Liver (tissue), 6 donors: ENCODE measurements at regions not wholly inside any gene's neighbourhood (a gene's known extent, or its start where the extent isn't known, plus 50 kb on each side); places are given as distances from the start of the nearest gene placed in this dataset.
"Not testable (repeated sequence)": the region's sequence is repeated elsewhere in the genome, so short reads cannot be mapped to it uniquely, and the experiment has no call there.

Source experiments
- DNase-seq: peaks from one replicate; pipeline ENCODE4 v3.0.0-alpha.2; 2017; ENCODE audit warnings: low spot score
- H3K27ac ChIP-seq, 2 donors: one replicate each; pipeline ENCODE4 v1.7.0; 2013; ENCODE audit warnings: inconsistent platforms in 2 of 2, low read length in 2 of 2, control low read depth in 1 of 2, low read depth in 1 of 2, mild to moderate bottlenecking in 1 of 2
- H3K27me3 ChIP-seq, 4 donors: one replicate each; pipeline versions ENCODE4 v1.6.1 to v1.7.0; 2013; ENCODE audit warnings: low read length in 3 of 4, inconsistent platforms in 1 of 4, mild to moderate bottlenecking in 1 of 4, moderate library complexity in 1 of 4; ENCODE audit not compliant: control insufficient read depth in 4 of 4, insufficient read depth in 4 of 4
- H3K36me3 ChIP-seq, 4 donors: one replicate each; pipeline versions ENCODE4 v1.6.1 to v1.7.0; 2013; ENCODE audit warnings: low read length in 3 of 4, mild to moderate bottlenecking in 3 of 4, low read depth in 1 of 4, moderate library complexity in 1 of 4; ENCODE audit not compliant: control insufficient read depth in 4 of 4, insufficient read depth in 3 of 4
- H3K4me1 ChIP-seq, 4 donors: one replicate each; pipeline versions ENCODE4 v1.6.1 to v1.7.0; 2013; ENCODE audit warnings: low read length in 3 of 4, mild to moderate bottlenecking in 3 of 4, moderate library complexity in 1 of 4; ENCODE audit not compliant: control insufficient read depth in 4 of 4, insufficient read depth in 4 of 4
- H3K4me3 ChIP-seq, 3 donors: one replicate each; pipeline versions ENCODE4 v1.6.1 to v1.7.0; 2013; ENCODE audit warnings: low read length in 3 of 3, control low read depth in 1 of 3, low read depth in 1 of 3, mild to moderate bottlenecking in 1 of 3
- H3K9ac ChIP-seq, 2 donors: one replicate each; pipeline ENCODE4 v1.7.0; 2013; ENCODE audit warnings: low read length in 2 of 2, mild to moderate bottlenecking in 2 of 2, moderate library complexity in 2 of 2, control low read depth in 1 of 2, low read depth in 1 of 2
- H3K9me3 ChIP-seq, 4 donors: one replicate each; pipeline versions ENCODE4 v1.6.1 to v1.7.0; 2013; ENCODE audit warnings: low read length in 3 of 4; ENCODE audit not compliant: control insufficient read depth in 4 of 4
- WGBS: extraction: QIAGEN DNeasy Blood & Tissue Kit; methylation state at CpG from one replicate; pipeline ENCODE4 v1.1.7; 2013; 5-methylcytosine and 5-hydroxymethylcytosine counted together
- donor health status: healthy.
- donor health status: healthy.
- donor health status: healthy.

- H3K36me3 ChIP-seq, H3K9ac ChIP-seq, H3K27ac ChIP-seq, DNase-seq, H3K27me3 ChIP-seq, H3K4me3 ChIP-seq, H3K9me3 ChIP-seq, H3K4me1 ChIP-seq: not testable (repeated sequence)
- WGBS: 43% methylated on average over 4 of the region's 10 CpGs
These were observed 94.5 kb upstream of the FAM72C start for GRCh38 chr1:144066071-144066813.

- no CpG with 5 or more reads among the region's 5 CpGs for WGBS
These were observed 93.7 kb upstream of the FAM72C start for GRCh38 chr1:144065299-144066060.

GRCh38 chr1:144049365-144049764 is 77.6 kb upstream of the FAM72C start:
- H3K9ac ChIP-seq: not testable (repeated sequence)

More at GRCh38 chr1:144065299-144066060, 93.7 kb upstream of the FAM72C start:
- H3K9me3 ChIP-seq, H3K4me1 ChIP-seq, DNase-seq, H3K36me3 ChIP-seq, H3K4me3 ChIP-seq, H3K9ac ChIP-seq, H3K27ac ChIP-seq, H3K27me3 ChIP-seq: not testable (repeated sequence)

GRCh38 chr1:144046645-144047044 is 74.9 kb upstream of the FAM72C start:
- H3K9ac ChIP-seq, H3K4me1 ChIP-seq, H3K36me3 ChIP-seq, H3K27me3 ChIP-seq, H3K27ac ChIP-seq, DNase-seq, H3K4me3 ChIP-seq, H3K9me3 ChIP-seq: not testable (repeated sequence)
- WGBS: no CpG with 5 or more reads among the region's 3 CpGs

More at GRCh38 chr1:144049365-144049764, 77.6 kb upstream of the FAM72C start:
- not testable (repeated sequence) for H3K4me1 ChIP-seq, H3K27ac ChIP-seq, H3K36me3 ChIP-seq, H3K9me3 ChIP-seq, H3K27me3 ChIP-seq, DNase-seq, H3K4me3 ChIP-seq
- WGBS: no CpG with 5 or more reads among the region's 5 CpGs

GRCh38 chr1:144045751-144046546 is 74.2 kb upstream of the FAM72C start:
- H3K27ac ChIP-seq, H3K4me3 ChIP-seq, H3K9me3 ChIP-seq, H3K9ac ChIP-seq, H3K27me3 ChIP-seq, DNase-seq, H3K36me3 ChIP-seq, H3K4me1 ChIP-seq: not testable (repeated sequence)
- WGBS: 74% methylated on average over 4 of the region's 13 CpGs

- WGBS: no CpG with 5 or more reads among the region's 1 CpG
- not testable (repeated sequence) for H3K36me3 ChIP-seq, H3K27ac ChIP-seq, H3K27me3 ChIP-seq, H3K9me3 ChIP-seq, H3K9ac ChIP-seq, H3K4me1 ChIP-seq, H3K4me3 ChIP-seq, DNase-seq
These were observed 70.5 kb upstream of the FAM72C start for GRCh38 chr1:144042251-144042650.

GRCh38 chr1:144040293-144040692 is 68.5 kb upstream of the FAM72C start:
- not testable (repeated sequence) for H3K27me3 ChIP-seq, H3K9me3 ChIP-seq, H3K27ac ChIP-seq, H3K4me3 ChIP-seq, H3K4me1 ChIP-seq, DNase-seq, H3K9ac ChIP-seq, H3K36me3 ChIP-seq
- WGBS: no CpG with 5 or more reads among the region's 3 CpGs

- not testable (repeated sequence) for H3K27ac ChIP-seq, H3K36me3 ChIP-seq
- WGBS: no CpG with 5 or more reads among the region's 3 CpGs
These were observed 62.3 kb upstream of the FAM72C start for GRCh38 chr1:144034045-144034444.

More at GRCh38 chr1:144034045-144034444, 62.3 kb upstream of the FAM72C start:
- H3K9ac ChIP-seq, H3K9me3 ChIP-seq, H3K4me3 ChIP-seq, H3K4me1 ChIP-seq, H3K27me3 ChIP-seq, DNase-seq: not testable (repeated sequence)
